ENCODE measurements at regions not wholly inside any gene's neighbourhood (a gene's known extent, or its start where the extent isn't known, plus 50 kb on each side); places are given as distances from the start of the nearest gene placed in this dataset.

DNA sequence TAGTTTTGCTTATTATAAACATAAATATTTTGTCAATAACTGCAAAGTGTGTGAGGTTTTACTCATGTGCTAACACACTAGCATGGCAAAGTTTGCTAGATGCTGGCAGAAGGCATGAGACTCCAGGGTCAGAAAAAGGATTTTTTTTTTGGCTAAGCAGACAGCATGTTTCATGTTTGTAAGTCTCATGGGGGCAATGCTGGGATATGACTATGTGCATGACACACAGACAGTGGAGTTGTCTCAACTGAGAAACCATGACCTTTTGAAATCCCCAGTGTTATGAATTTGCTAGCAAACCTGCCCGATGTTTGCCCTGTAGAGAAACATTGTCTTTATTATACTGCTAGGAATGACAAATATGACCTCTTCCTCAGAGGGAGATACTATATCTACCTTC, 448.2 kb downstream of the BRINP3 start:
- TF ChIP-seq POLR2A (IDR thresholded peaks at IDR 0.05) = no peak
- TF ChIP-seq, protein P1, sequence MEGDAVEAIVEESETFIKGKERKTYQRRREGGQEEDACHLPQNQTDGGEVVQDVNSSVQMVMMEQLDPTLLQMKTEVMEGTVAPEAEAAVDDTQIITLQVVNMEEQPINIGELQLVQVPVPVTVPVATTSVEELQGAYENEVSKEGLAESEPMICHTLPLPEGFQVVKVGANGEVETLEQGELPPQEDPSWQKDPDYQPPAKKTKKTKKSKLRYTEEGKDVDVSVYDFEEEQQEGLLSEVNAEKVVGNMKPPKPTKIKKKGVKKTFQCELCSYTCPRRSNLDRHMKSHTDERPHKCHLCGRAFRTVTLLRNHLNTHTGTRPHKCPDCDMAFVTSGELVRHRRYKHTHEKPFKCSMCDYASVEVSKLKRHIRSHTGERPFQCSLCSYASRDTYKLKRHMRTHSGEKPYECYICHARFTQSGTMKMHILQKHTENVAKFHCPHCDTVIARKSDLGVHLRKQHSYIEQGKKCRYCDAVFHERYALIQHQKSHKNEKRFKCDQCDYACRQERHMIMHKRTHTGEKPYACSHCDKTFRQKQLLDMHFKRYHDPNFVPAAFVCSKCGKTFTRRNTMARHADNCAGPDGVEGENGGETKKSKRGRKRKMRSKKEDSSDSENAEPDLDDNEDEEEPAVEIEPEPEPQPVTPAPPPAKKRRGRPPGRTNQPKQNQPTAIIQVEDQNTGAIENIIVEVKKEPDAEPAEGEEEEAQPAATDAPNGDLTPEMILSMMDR (IDR thresholded peaks at IDR 0.05) = no peak

All from esophagus squamous epithelium (tissue), 4 donors.